ENCODE measurements at regions not wholly inside any gene's neighbourhood (a gene's known extent, or its start where the extent isn't known, plus 50 kb on each side); places are given as distances from the start of the nearest gene placed in this dataset.

DNA sequence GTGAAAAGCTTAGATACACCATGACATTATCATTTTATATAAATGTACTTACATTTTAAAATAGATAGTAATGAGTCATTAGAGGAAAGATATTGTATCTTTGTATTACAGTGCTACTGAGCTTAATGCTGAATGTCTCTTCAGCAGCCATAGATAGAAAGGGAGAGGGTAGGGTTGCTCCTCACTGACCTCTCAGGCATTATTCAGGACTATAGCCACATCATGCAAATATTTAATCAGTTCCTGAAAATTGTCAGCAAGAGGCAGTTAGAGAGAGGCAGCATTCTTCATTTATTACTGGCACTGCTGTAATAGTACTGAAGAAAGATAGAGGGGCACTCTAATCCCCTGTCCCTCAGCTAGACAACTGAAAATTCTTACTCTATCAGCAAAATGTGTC is 242.0 kb upstream of the TANK start:
- TF ChIP-seq POLR2AphosphoS5 (IDR thresholded peaks at IDR 0.05): no peak
- TF ChIP-seq, protein P1, sequence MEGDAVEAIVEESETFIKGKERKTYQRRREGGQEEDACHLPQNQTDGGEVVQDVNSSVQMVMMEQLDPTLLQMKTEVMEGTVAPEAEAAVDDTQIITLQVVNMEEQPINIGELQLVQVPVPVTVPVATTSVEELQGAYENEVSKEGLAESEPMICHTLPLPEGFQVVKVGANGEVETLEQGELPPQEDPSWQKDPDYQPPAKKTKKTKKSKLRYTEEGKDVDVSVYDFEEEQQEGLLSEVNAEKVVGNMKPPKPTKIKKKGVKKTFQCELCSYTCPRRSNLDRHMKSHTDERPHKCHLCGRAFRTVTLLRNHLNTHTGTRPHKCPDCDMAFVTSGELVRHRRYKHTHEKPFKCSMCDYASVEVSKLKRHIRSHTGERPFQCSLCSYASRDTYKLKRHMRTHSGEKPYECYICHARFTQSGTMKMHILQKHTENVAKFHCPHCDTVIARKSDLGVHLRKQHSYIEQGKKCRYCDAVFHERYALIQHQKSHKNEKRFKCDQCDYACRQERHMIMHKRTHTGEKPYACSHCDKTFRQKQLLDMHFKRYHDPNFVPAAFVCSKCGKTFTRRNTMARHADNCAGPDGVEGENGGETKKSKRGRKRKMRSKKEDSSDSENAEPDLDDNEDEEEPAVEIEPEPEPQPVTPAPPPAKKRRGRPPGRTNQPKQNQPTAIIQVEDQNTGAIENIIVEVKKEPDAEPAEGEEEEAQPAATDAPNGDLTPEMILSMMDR (IDR thresholded peaks at IDR 0.05): no peak
